NT2/D1 (cell line): ENCODE measurements at regions not wholly inside any gene's neighbourhood (a gene's known extent, or its start where the extent isn't known, plus 50 kb on each side); places are given as distances from the start of the nearest gene placed in this dataset.

Source experiments
- SUZ12 ChIP-seq: IDR thresholded peaks from 2 replicates; pipeline ENCODE4 v1.6.1; 2011; ENCODE audit not compliant: insufficient read length, insufficient read depth; ENCODE audit errors: extremely low read depth
- YY1 ChIP-seq: IDR thresholded peaks from 2 replicates; pipeline ENCODE4 v1.6.1; 2011; ENCODE audit not compliant: insufficient read length, insufficient read depth
- ZNF274 ChIP-seq: IDR thresholded peaks from 2 replicates; pipeline ENCODE4 v1.6.1; 2011; ENCODE audit warnings: mild to moderate bottlenecking, low read depth, low read length

DNA sequence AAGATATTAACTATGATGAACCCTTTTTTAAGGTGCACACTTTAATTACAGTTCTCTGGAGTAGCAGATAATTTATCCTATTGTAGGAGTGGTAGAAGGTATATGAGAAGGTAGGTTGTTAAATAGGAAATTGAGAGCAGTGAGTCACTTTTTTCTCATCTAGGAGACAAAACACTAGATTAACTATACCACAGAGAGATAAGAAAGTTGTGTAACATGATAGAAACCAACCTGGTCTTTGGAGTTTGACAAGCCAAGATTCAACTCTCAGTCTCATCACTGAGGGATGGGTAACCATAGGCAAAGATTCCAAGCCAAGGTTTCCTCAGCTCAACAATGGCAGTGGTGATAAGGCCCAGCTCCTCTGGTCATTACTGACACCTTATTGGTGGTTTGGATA, 104.0 kb downstream of the MAD2L1 start:
- TF ChIP-seq ZNF274 (no peak), YY1 (no peak), SUZ12 (no peak)
